ENCODE measurements at regions not wholly inside any gene's neighbourhood (a gene's known extent, or its start where the extent isn't known, plus 50 kb on each side); places are given as distances from the start of the nearest gene placed in this dataset.

DNA sequence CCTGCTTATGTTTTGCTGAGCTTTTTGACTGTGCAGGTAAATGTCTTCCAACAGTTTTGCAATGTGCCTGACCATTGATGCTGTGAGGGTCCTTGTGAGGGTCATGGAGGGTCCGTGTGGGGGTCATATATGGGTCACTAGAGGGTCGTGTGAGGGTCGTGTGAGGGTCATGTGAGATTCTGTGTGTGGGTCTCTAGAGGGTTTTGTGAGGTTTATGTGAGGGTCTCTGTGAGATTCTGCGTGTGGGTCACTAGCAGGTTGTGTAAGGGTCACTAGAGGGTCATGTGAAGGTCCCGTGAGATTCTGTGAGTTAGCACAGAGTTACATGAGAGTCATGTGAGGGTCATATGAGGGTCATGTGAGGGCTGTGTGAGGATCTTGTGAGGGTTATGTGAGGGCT, 263.9 kb upstream of the B3GAT1 start:
- Histone ChIP-seq H3K4me1 (no peaks in the 10 kb centered on the region), H3K4me3 (no peak overlapping the region), H3K9me3 (no peaks in the 10 kb centered on the region), H3K27me3 (no peaks in the 10 kb centered on the region), H3K36me3 (no peaks in the 10 kb centered on the region), H3K27ac (no peak overlapping the region)
- TF ChIP-seq, protein P1, sequence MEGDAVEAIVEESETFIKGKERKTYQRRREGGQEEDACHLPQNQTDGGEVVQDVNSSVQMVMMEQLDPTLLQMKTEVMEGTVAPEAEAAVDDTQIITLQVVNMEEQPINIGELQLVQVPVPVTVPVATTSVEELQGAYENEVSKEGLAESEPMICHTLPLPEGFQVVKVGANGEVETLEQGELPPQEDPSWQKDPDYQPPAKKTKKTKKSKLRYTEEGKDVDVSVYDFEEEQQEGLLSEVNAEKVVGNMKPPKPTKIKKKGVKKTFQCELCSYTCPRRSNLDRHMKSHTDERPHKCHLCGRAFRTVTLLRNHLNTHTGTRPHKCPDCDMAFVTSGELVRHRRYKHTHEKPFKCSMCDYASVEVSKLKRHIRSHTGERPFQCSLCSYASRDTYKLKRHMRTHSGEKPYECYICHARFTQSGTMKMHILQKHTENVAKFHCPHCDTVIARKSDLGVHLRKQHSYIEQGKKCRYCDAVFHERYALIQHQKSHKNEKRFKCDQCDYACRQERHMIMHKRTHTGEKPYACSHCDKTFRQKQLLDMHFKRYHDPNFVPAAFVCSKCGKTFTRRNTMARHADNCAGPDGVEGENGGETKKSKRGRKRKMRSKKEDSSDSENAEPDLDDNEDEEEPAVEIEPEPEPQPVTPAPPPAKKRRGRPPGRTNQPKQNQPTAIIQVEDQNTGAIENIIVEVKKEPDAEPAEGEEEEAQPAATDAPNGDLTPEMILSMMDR (IDR thresholded peaks at IDR 0.05): no peak
- ATAC-seq (no peak), DNase-seq (no peak)
- intact Hi-C loops (cut with DNase I): no loop called here

DNA sequence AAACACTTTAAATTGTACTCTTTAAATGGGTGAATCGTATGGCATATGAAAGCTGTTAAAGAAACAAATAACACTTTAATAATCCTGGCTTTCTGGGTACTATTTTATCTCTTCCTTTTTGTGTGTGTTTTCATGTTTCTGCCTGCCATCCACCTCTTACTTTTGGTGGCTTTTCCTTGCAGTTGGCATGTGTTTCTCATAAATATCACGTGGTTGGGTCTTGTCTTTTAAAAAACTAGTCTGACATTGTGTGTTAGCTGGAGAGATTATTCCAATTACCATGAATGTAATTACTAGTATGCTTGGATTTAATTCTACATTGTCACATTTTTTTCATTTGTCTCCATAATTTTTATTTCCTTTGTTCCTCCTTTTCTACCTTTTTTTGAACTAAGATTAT, 262.9 kb upstream of the B3GAT1 start:
- Histone ChIP-seq H3K9me3 (no peaks in the 10 kb centered on the region), H3K4me3 (no peak overlapping the region), H3K36me3 (no peaks in the 10 kb centered on the region), H3K27ac (no peak overlapping the region), H3K4me1 (no peaks in the 10 kb centered on the region), H3K27me3 (no peaks in the 10 kb centered on the region)
- TF ChIP-seq, protein P1 (IDR thresholded peaks at IDR 0.05): no peak
- ATAC-seq (no peak), DNase-seq (no peak)
- intact Hi-C loops (cut with DNase I): no loop called here

DNA sequence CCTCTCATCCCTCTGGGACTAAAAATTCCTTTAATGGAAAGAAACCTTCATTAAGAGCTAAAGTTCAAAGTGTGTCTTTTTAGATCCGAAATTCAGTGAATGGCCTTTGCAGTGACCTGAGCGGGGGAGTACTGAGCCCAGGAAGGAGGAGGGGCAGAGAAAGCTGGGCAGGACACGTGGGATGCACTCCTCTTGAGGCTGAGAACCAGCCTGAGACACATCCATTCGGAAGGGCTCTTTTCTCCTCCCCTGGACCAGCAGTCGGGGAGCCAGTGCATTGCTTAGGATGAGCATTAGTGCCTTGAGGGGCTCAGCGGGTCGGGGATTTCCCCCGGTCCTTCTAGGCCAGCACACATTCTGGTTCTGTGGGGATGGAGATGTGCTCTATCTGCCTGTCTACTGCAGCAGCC, 258.9 kb upstream of the B3GAT1 start:
- Histone ChIP-seq H3K36me3 (no peaks in the 10 kb centered on the region), H3K9me3 (no peaks in the 10 kb centered on the region), H3K4me1 (no peaks in the 10 kb centered on the region), H3K4me3 (no peak overlapping the region), H3K27me3 (no peaks in the 10 kb centered on the region), H3K27ac (no peak overlapping the region)
- TF ChIP-seq, protein P1 (IDR thresholded peaks at IDR 0.05): no peak
- no peak for ATAC-seq
- intact Hi-C loops (cut with DNase I): no loop called here
- DNase-seq: no peak

DNA sequence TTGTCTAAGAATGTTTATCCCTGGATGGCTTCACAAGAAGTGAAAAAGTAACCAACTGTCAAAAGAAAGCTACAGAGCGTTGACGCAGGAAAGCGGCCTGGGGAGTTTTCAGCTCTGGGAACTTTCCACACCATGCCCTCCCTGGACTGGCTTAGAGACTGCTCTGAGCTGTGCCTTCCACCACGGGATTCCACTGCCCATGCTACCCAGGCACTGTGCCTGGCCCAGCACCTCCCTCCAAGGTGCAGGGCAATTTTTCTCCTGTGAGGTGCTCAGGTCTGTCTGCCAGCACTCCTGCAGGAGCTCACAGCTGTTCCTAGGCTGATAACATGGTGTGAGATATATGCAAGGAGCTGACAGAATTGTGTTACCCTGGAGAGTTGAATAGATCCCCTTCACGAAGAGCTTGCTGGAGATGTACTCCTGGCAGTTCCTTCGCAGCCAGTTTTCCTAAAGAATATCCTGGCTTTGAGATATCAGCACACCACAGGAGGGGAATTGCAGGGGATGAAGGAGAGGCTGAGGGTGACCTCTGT, 258.3 kb upstream of the B3GAT1 start:
- no peak for ATAC-seq

DNA sequence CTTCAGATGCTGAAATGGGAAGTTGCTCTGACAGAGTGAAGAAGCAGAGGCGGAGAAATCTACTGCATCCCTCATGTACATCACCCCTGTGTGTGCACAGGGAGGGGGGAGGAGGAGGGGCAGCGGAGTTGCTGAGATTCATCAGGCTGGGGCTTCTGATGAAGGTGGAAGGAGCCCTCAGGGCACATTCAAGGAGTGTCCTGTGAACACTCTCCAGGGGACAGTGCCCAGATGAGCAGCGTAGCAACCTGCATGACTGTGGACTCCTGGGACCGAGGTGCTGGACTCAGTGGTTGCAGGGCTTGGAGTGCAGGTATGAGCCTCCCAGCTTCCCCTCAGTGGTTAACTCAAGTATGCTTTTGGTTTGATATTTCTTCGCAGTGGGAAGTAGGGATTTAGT, 257.8 kb upstream of the B3GAT1 start:
- Histone ChIP-seq H3K4me3 (no peak overlapping the region), H3K27me3 (no peaks in the 10 kb centered on the region), H3K27ac (no peak overlapping the region), H3K9me3 (no peaks in the 10 kb centered on the region), H3K4me1 (no peaks in the 10 kb centered on the region), H3K36me3 (no peaks in the 10 kb centered on the region)
- no peak for ATAC-seq
- intact Hi-C loops (cut with DNase I): no loop called here
- TF ChIP-seq, protein P1 (IDR thresholded peaks at IDR 0.05): no peak
- no peak for DNase-seq

More for the DNA sequence above, 258.3 kb upstream of the B3GAT1 start:
- Histone ChIP-seq H3K9me3 (no peaks in the 10 kb centered on the region), H3K36me3 (no peaks in the 10 kb centered on the region), H3K27ac (no peak overlapping the region), H3K27me3 (no peaks in the 10 kb centered on the region), H3K4me3 (no peak overlapping the region), H3K4me1 (no peaks in the 10 kb centered on the region)
- TF ChIP-seq, protein P1 (IDR thresholded peaks at IDR 0.05): no peak
- intact Hi-C loops (cut with DNase I): no loop called here
- no peak for DNase-seq

DNA sequence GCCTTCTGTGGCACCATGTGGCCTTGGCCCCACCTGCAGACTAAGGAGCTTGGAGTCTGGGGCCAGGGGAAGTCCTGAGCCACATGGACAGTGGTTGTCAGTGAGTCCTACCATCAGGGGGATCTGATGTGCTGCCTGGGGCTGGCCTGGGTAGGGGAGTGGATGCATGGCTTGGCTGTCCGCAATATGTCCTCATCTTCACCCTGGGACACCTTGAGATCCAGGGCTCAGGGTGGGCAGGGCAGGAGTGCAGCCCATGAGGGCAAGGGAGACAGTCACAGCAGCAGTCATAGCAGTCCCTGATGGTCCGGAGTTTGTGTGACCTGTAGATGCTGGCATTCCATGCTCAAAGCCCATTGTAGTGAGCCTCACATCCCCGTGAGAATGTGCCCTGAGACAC, 256.8 kb upstream of the B3GAT1 start:
- DNase-seq: no peak
- intact Hi-C loops (cut with DNase I): no loop called here
- H3K36me3 ChIP-seq: no peaks in the 10 kb centered on the region
- H3K4me3 ChIP-seq: no peak overlapping the region
- H3K27me3 ChIP-seq: no peaks in the 10 kb centered on the region
- no peak overlapping the region for H3K27ac ChIP-seq
- H3K9me3 ChIP-seq: no peaks in the 10 kb centered on the region
- no peaks in the 10 kb centered on the region for H3K4me1 ChIP-seq
- TF ChIP-seq, protein P1 (IDR thresholded peaks at IDR 0.05): no peak
- ATAC-seq: no peak

All from upper lobe of right lung (tissue), 1 donor.